ENCODE measurements at regions not wholly inside any gene's neighbourhood (a gene's known extent, or its start where the extent isn't known, plus 50 kb on each side); places are given as distances from the start of the nearest gene placed in this dataset.

DNA sequence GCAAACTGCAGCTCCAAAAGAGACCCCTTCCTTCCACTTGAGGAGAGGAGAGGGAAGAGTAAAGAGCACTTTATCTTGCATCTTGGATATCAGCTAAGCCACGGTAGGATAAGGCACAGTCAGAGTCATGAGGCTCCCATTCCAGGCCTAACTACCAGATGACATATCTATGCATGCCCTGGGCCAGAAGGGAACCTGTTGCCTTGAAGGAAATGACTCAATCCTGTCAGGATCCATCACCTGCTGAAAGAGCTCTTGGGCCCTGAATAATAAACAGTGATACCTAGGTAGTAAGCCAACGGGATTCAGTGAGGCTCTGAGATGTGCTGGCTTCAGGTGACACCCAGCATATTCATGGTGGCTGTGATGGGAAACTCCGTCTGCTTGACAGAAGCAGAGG, 118.5 kb upstream of the EPHA3 start:
- TF ChIP-seq CEBPB (IDR thresholded peaks at IDR 0.05) (no peak), MAFK (IDR thresholded peaks at IDR 0.05; ENCODE audit: partially characterized antibody) (no peak), TFCP2L1 (CRISPR knock-in tag; IDR thresholded peaks at IDR 0.05) (no peak), HOXA7 (CRISPR knock-in tag; IDR thresholded peaks at IDR 0.05) (no peak)
- FAIRE-seq, result no peak
- ATAC-seq, result no peak
- ChIA-PET POLR2A (no interaction called here), CTCF (no interaction called here)
- no peak overlapping the region for H3K4me2 ChIP-seq
- WGBS (ENCODE audit: missing lambda C conversion rate), result 2% methylated on average over 3 of the region's 3 CpGs
- H3K9me3 ChIP-seq, result no peaks in the 10 kb centered on the region
- no peak overlapping the region for H3K27ac ChIP-seq
- DNase-seq (ENCODE audit: low read depth in 1 of 2, low spot score in 1 of 2), result no peak
- H3K4me3 ChIP-seq, result no peak overlapping the region
- H3K4me1 ChIP-seq, result no peaks in the 10 kb centered on the region

DNA sequence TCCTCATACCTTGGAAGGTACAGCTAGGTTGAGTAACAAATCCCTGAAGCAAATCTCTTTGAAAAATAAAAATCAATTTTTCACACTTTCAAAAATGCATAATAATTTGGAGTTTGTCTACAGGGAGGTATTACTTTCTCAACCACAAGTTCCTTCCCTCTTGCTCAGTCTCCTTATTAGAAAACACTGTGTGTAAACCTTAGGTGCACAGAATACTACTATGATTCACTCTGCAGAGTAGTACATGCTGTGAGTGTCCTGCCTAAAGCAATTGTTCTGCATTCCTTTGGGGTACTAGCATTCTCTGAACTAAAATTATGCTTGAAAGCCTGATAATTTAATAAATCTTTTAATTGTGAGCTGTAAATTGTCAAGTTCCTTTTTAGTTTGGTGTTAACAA, 115.9 kb upstream of the EPHA3 start:
- no peak for DNase-seq (ENCODE audit: low read depth in 1 of 2, low spot score in 1 of 2)
- Histone ChIP-seq H3K4me1 (no peaks in the 10 kb centered on the region), H3K4me3 (no peak overlapping the region), H3K9me3 (no peaks in the 10 kb centered on the region), H3K4me2 (no peak overlapping the region), H3K27ac (no peak overlapping the region)
- no peak for ATAC-seq
- ChIA-PET POLR2A (no interaction called here), CTCF (no interaction called here)
- FAIRE-seq, result no peak
- TF ChIP-seq FOSL2 (IDR thresholded peaks at IDR 0.05) (no peak), FOSL2 (CRISPR knock-in tag; IDR thresholded peaks at IDR 0.05) (no peak), RARB (CRISPR knock-in tag; IDR thresholded peaks at IDR 0.05) (no peak), REST (IDR thresholded peaks at IDR 0.05) (no peak), RAD21 (conservative IDR thresholded peaks at IDR 0.05 in 1 of 2, IDR thresholded peaks at IDR 0.05 in 1 of 2) (no peak), RCOR1 (IDR thresholded peaks at IDR 0.05; ENCODE audit: low read depth, low read length) (no peak), SMC3 (IDR thresholded peaks at IDR 0.05) (no peak), POLR2A (IDR thresholded peaks at IDR 0.05; ENCODE audit: low read length) (no peak), ATOH8 (CRISPR knock-in tag; IDR thresholded peaks at IDR 0.05; ENCODE audit: low read depth) (no peak), HOXB5 (CRISPR knock-in tag; IDR thresholded peaks at IDR 0.05) (no peak)
- TF ChIP-seq, protein P1, sequence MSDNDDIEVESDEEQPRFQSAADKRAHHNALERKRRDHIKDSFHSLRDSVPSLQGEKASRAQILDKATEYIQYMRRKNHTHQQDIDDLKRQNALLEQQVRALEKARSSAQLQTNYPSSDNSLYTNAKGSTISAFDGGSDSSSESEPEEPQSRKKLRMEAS (IDR thresholded peaks at IDR 0.05), result no peak

DNA sequence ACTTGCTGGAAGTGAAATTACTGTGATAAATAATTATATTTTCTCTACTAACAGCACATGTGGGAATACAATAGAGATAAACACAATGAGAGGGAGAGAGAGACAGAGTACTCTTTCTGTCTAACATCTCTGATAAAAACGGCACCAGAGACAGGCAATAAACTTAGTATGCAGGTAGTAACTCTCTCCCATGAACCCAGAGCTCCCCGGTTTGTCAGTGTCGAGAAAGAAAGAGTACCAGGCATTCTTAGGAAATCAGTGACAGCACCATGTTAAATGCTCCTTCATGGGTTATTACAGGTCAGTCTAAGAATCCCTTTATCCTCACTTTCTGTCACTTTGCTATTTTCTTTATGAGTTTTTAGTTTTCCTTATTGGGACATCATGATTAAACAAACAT, 110.7 kb upstream of the EPHA3 start:
- Histone ChIP-seq H3K4me3 (no peak overlapping the region), H3K27ac (no peak overlapping the region), H3K4me2 (no peak overlapping the region), H3K9me3 (no peaks in the 10 kb centered on the region), H3K4me1 (no peaks in the 10 kb centered on the region)
- 5% methylated on average over 3 of the region's 3 CpGs for WGBS (ENCODE audit: missing lambda C conversion rate)
- TF ChIP-seq FOSL2 (IDR thresholded peaks at IDR 0.05), result no peak
- no peak for TF ChIP-seq FOSL2 (CRISPR knock-in tag; IDR thresholded peaks at IDR 0.05)
- TF ChIP-seq HOXB5 (CRISPR knock-in tag; IDR thresholded peaks at IDR 0.05), result no peak
- no peak for TF ChIP-seq RAD21 (conservative IDR thresholded peaks at IDR 0.05 in 1 of 2, IDR thresholded peaks at IDR 0.05 in 1 of 2)
- TF ChIP-seq SMC3 (IDR thresholded peaks at IDR 0.05), result no peak
- no peak for FAIRE-seq
- ATAC-seq, result no peak
- CTCF ChIA-PET, result interaction anchor here (0.6 kb wide), 1 partner anchor 12 kb away, joined by 3 read pairs; no protein-coding TSS in a partner anchor
- POLR2A ChIA-PET, result no interaction called here
- no peak for DNase-seq (ENCODE audit: low read depth in 1 of 2, low spot score in 1 of 2)

GRCh38 chr3:88997260-88997659, 110.2 kb upstream of the EPHA3 start:
- no peak for DNase-seq (ENCODE audit: low read depth in 1 of 2, low spot score in 1 of 2)
- WGBS (ENCODE audit: missing lambda C conversion rate), result 5% methylated on average over 3 of the region's 3 CpGs
- CTCF ChIA-PET, result interaction anchor here (0.6 kb wide), 1 partner anchor 12 kb away, joined by 3 read pairs; no protein-coding TSS in a partner anchor
- POLR2A ChIA-PET, result no interaction called here
- H3K4me3 ChIP-seq, result no peak overlapping the region
- no peak for ATAC-seq
- no peaks in the 10 kb centered on the region for H3K4me1 ChIP-seq
- TF ChIP-seq HOXB13 (CRISPR knock-in tag; IDR thresholded peaks at IDR 0.05; ENCODE audit: low read depth), result no peak
- TF ChIP-seq ZSCAN20 (CRISPR knock-in tag; IDR thresholded peaks at IDR 0.05), result no peak
- no peak for TF ChIP-seq TP53 (CRISPR knock-in tag; IDR thresholded peaks at IDR 0.05)
- TF ChIP-seq KDM1A (IDR thresholded peaks at IDR 0.05; ENCODE audit: low read depth), result no peak
- no peak for TF ChIP-seq CHD4 (IDR thresholded peaks at IDR 0.05; ENCODE audit: borderline replicate concordance)
- no peak for TF ChIP-seq ATOH8 (CRISPR knock-in tag; IDR thresholded peaks at IDR 0.05; ENCODE audit: low read depth)
- TF ChIP-seq ZNF302 (CRISPR knock-in tag; IDR thresholded peaks at IDR 0.05), result no peak
- TF ChIP-seq MAFK (IDR thresholded peaks at IDR 0.05; ENCODE audit: partially characterized antibody), result no peak
- TF ChIP-seq FOXS1 (CRISPR knock-in tag; IDR thresholded peaks at IDR 0.05), result no peak
- no peak for TF ChIP-seq KDM5A (IDR thresholded peaks at IDR 0.05)
- TF ChIP-seq MYC (IDR thresholded peaks at IDR 0.05; ENCODE audit: borderline replicate concordance, low read length), result no peak
- TF ChIP-seq PHF8 (IDR thresholded peaks at IDR 0.05; ENCODE audit: borderline replicate concordance, low read depth), result no peak
- TF ChIP-seq ZFP36 (IDR thresholded peaks at IDR 0.05; ENCODE audit: borderline replicate concordance, partially characterized antibody), result no peak
- TF ChIP-seq HOXB5 (CRISPR knock-in tag; IDR thresholded peaks at IDR 0.05), result no peak
- TF ChIP-seq CHD2 (IDR thresholded peaks at IDR 0.05; ENCODE audit: low read length, partially characterized antibody), result no peak
- no peak for TF ChIP-seq EHMT2 (IDR thresholded peaks at IDR 0.05; ENCODE audit: low read depth)
- no peak for TF ChIP-seq CEBPB (IDR thresholded peaks at IDR 0.05)
- no peak for TF ChIP-seq TFCP2L1 (CRISPR knock-in tag; IDR thresholded peaks at IDR 0.05)
- H3K4me2 ChIP-seq, result no peak overlapping the region
- no peaks in the 10 kb centered on the region for H3K9me3 ChIP-seq
- FAIRE-seq, result no peak
- no peak overlapping the region for H3K27ac ChIP-seq
